ENCODE measurements at regions not wholly inside any gene's neighbourhood (a gene's known extent, or its start where the extent isn't known, plus 50 kb on each side); places are given as distances from the start of the nearest gene placed in this dataset.

- Histone ChIP-seq H3K9me3 (no peaks in the 10 kb centered on the region), H3K4me3 (no peak overlapping the region), H3K4me1 (no peaks in the 10 kb centered on the region), H3K36me3 (no peaks in the 10 kb centered on the region), H3K27me3 (no peaks in the 10 kb centered on the region), H3K27ac (no peak overlapping the region)
- no peak for DNase-seq
- 79 to 82% methylated on average over 16 of the region's 16 CpGs for WGBS, 2 donors
- TF ChIP-seq POLR2A (IDR thresholded peaks at IDR 0.05) (no peak), EP300 (IDR thresholded peaks at IDR 0.05) (no peak), POLR2AphosphoS5 (IDR thresholded peaks at IDR 0.05) (no peak), CTCF (IDR thresholded peaks at IDR 0.05) (no peak)
- intact Hi-C loops (cut with DNase I), result no loop called here
Measured at GRCh38 chr1:244139655-244140054, 88.6 kb downstream of the ZBTB18 start.

GRCh38 chr1:244140420-244140819, 89.3 kb downstream of the ZBTB18 start:
- TF ChIP-seq CTCF (IDR thresholded peaks at IDR 0.05) (no peak), EP300 (IDR thresholded peaks at IDR 0.05) (no peak), POLR2A (IDR thresholded peaks at IDR 0.05) (no peak), POLR2AphosphoS5 (IDR thresholded peaks at IDR 0.05) (no peak)
- intact Hi-C loops (cut with DNase I), result no loop called here
- Histone ChIP-seq H3K4me3 (no peak overlapping the region), H3K27ac (no peak overlapping the region), H3K4me1 (no peaks in the 10 kb centered on the region), H3K9me3 (no peaks in the 10 kb centered on the region), H3K36me3 (no peaks in the 10 kb centered on the region), H3K27me3 (no peaks in the 10 kb centered on the region)
- DNase-seq, result no peak
- WGBS, 2 donors, result 92% methylated on average over 3 of the region's 3 CpGs

DNA sequence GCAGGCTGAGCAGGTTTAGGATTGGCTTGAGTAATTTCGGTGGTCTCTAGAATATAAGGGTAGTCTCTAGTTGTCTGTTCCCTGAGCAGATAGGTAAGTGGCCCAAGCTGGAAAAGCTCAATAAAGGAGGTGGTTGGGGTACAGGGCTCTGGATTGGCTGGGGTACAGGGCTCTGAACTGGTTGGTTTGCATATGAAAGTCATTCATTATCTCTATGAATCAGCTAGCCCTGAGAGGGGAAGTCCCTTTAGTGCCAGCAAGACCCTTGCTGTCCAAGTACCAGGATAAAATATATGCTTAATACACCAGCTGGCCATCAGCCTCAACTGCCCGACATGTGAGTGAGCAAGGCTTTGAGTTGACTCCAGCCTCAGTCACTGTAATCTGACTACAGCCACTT, 93.0 kb downstream of the ZBTB18 start:
- Histone ChIP-seq H3K36me3 (no peaks in the 10 kb centered on the region), H3K9me3 (no peaks in the 10 kb centered on the region), H3K27me3 (no peaks in the 10 kb centered on the region), H3K27ac (no peak overlapping the region), H3K4me1 (no peaks in the 10 kb centered on the region), H3K4me3 (no peak overlapping the region)
- no peak for TF ChIP-seq CTCF (IDR thresholded peaks at IDR 0.05)
- intact Hi-C loops (cut with DNase I), result no loop called here
- DNase-seq, result no peak
- 86 to 89% methylated on average over 2 of the region's 2 CpGs for WGBS, 2 donors

- H3K4me3 ChIP-seq, result no peak overlapping the region
- no peak for TF ChIP-seq EP300 (IDR thresholded peaks at IDR 0.05)
- WGBS, 2 donors, result 83 to 86% methylated on average over 5 of the region's 5 CpGs
- no peaks in the 10 kb centered on the region for H3K9me3 ChIP-seq
- H3K27ac ChIP-seq, result no peak overlapping the region
- peaks cover 0 to 15% (median 6%) of the 10 kb centered on the region in 4 donors for H3K4me1 ChIP-seq
- no peaks in the 10 kb centered on the region for H3K27me3 ChIP-seq
- no peak for DNase-seq
- intact Hi-C loops (cut with DNase I), result no loop called here
- no peaks in the 10 kb centered on the region for H3K36me3 ChIP-seq
Measured at GRCh38 chr1:244150071-244150470, 99.0 kb downstream of the ZBTB18 start.

DNA sequence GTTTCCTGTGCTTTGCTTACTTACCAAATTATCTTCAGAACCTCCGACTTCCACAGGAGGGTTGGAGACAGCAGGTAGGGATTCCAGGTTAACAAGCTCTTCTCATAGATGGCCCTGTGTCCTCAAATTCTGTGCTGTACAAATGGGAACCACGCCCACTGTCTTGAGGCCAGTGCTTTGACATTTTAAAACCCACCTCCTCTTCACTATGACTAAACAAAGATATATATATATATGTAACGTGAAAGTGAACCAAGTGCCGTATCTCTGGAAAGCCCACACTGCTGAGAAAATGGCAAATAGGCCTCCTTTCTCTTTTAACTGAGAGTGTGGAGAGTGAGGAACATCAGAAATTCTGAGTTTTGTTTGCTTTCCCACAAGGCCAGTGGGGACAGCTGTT, 99.6 kb downstream of the ZBTB18 start:
- DNase-seq, result no peak
- intact Hi-C loops (cut with DNase I), result no loop called here
- Histone ChIP-seq H3K27me3 (no peaks in the 10 kb centered on the region), H3K27ac (peak overlapping the region in 1 of 4 donors; percentile 34), H3K9me3 (no peaks in the 10 kb centered on the region), H3K4me3 (no peak overlapping the region), H3K36me3 (no peaks in the 10 kb centered on the region), H3K4me1 (peaks cover 0 to 16% (median 6%) of the 10 kb centered on the region in 4 donors)
- TF ChIP-seq POLR2A (IDR thresholded peaks at IDR 0.05), result no peak
- TF ChIP-seq POLR2AphosphoS5 (IDR thresholded peaks at IDR 0.05), result no peak
- no peak for TF ChIP-seq EP300 (IDR thresholded peaks at IDR 0.05)
- TF ChIP-seq CTCF (IDR thresholded peaks at IDR 0.05), result no peak
- WGBS, 2 donors, result 72 to 74% methylated on average over 4 of the region's 4 CpGs
